ENCODE measurements at regions not wholly inside any gene's neighbourhood (a gene's known extent, or its start where the extent isn't known, plus 50 kb on each side); places are given as distances from the start of the nearest gene placed in this dataset.

GRCh38 chr12:95411466-95411865 lies 62.5 kb upstream of the METAP2 start:
- TF ChIP-seq POLR2A (IDR thresholded peaks at IDR 0.05) = no peak
- TF ChIP-seq CTCF (IDR thresholded peaks at IDR 0.05) = no peak
